Esophagus muscularis mucosa (tissue), 4 donors: ENCODE measurements at regions not wholly inside any gene's neighbourhood (a gene's known extent, or its start where the extent isn't known, plus 50 kb on each side); places are given as distances from the start of the nearest gene placed in this dataset.

ENCODE experiments used
- DNase-seq: peaks from one replicate; pipeline ENCODE4 v3.0.0-alpha.2; 2017; ENCODE audit errors: extremely low spot score
- H3K27ac ChIP-seq, 4 donors: fragments of 200-600 bp; sonication (generic); replicated peaks in 1 of 4; 1 replicate in 3 of 4; 2 replicates in 1 of 4; pipeline ENCODE4 v1.5.1; 2016 to 2019; ENCODE audit warnings: mild to moderate bottlenecking in 1 of 4
- H3K27me3 ChIP-seq, 4 donors: fragments of 200-600 bp; sonication (generic); one replicate each; pipeline versions ENCODE4 v1.5.1 to v1.6.0; 2016 to 2019
- H3K36me3 ChIP-seq, 4 donors: fragments of 200-600 bp; sonication (generic); one replicate each; pipeline ENCODE4 v1.5.1; 2016 to 2019
- H3K4me1 ChIP-seq, 4 donors: fragments of 200-600 bp; sonication (generic); one replicate each; pipeline ENCODE4 v1.5.1; 2016 to 2019
- H3K4me3 ChIP-seq, 4 donors: fragments of 200-600 bp; sonication (generic); 1 replicate in 2 of 4; 2 replicates in 2 of 4; pipeline ENCODE4 v1.5.1; 2016 to 2019; ENCODE audit warnings: mild to moderate bottlenecking in 4 of 4, moderate library complexity in 1 of 4
- H3K9me3 ChIP-seq, 4 donors: fragments of 200-600 bp; sonication (generic); 1 replicate in 3 of 4; 2 replicates in 1 of 4; pipeline ENCODE4 v1.5.1; 2016 to 2019
- EP300 ChIP-seq: sonication (generic); formaldehyde crosslinking; IDR thresholded peaks from one replicate; pipeline ENCODE4 v1.6.1; 2017; ENCODE audit warnings: antibody characterized with exemption
- POLR2A ChIP-seq: fragments of 450-650 bp; IDR thresholded peaks from one replicate; pipeline ENCODE4 v1.6.1; 2017; ENCODE audit warnings: antibody characterized with exemption, moderate library complexity, mild to moderate bottlenecking, low read depth
- POLR2AphosphoS5 ChIP-seq, 2 donors: sonication (generic); formaldehyde crosslinking; IDR thresholded peaks; one replicate each; pipeline ENCODE4 v1.6.1; 2017; ENCODE audit warnings: antibody characterized with exemption in 2 of 2
- WGBS: methylation state at CpG from one replicate; pipeline ENCODE4 v1.1.5; 2018; 5-methylcytosine and 5-hydroxymethylcytosine counted together
- intact Hi-C: fragments of 100-400 bp; cut with DNase I; formaldehyde crosslinking; loops from one replicate; pipeline ENCODE4 v1.15.1; 2023
- TF ChIP-seq, protein P1 (sequence below), 3 experiments: fragments of 200-600 bp in 2 of 3; fragments of 450-650 bp in 1 of 3; sonication (generic) in 2 of 3; IDR thresholded peaks; one replicate each; pipeline ENCODE4 v1.5.1; 2017 to 2019; ENCODE audit warnings: antibody characterized with exemption in 3 of 3, mild to moderate bottlenecking in 2 of 3, moderate library complexity in 1 of 3

- Histone ChIP-seq H3K4me3 (no peak overlapping the region), H3K27me3 (no peaks in the 10 kb centered on the region), H3K9me3 (no peaks in the 10 kb centered on the region), H3K4me1 (no peaks in the 10 kb centered on the region), H3K27ac (no peak overlapping the region), H3K36me3 (no peaks in the 10 kb centered on the region)
- DNase-seq: no peak
- TF ChIP-seq POLR2AphosphoS5 (IDR thresholded peaks at IDR 0.05): no peak
- TF ChIP-seq, protein P1, sequence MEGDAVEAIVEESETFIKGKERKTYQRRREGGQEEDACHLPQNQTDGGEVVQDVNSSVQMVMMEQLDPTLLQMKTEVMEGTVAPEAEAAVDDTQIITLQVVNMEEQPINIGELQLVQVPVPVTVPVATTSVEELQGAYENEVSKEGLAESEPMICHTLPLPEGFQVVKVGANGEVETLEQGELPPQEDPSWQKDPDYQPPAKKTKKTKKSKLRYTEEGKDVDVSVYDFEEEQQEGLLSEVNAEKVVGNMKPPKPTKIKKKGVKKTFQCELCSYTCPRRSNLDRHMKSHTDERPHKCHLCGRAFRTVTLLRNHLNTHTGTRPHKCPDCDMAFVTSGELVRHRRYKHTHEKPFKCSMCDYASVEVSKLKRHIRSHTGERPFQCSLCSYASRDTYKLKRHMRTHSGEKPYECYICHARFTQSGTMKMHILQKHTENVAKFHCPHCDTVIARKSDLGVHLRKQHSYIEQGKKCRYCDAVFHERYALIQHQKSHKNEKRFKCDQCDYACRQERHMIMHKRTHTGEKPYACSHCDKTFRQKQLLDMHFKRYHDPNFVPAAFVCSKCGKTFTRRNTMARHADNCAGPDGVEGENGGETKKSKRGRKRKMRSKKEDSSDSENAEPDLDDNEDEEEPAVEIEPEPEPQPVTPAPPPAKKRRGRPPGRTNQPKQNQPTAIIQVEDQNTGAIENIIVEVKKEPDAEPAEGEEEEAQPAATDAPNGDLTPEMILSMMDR (IDR thresholded peaks at IDR 0.05): no peak
- no peak for TF ChIP-seq POLR2A
- no peak for TF ChIP-seq EP300
- 82% methylated on average over 4 of the region's 4 CpGs for WGBS
- intact Hi-C loops: no loop called here
Observed at GRCh38 chr4:19126903-19127302, 1105.3 kb upstream of the LCORL start.

DNA sequence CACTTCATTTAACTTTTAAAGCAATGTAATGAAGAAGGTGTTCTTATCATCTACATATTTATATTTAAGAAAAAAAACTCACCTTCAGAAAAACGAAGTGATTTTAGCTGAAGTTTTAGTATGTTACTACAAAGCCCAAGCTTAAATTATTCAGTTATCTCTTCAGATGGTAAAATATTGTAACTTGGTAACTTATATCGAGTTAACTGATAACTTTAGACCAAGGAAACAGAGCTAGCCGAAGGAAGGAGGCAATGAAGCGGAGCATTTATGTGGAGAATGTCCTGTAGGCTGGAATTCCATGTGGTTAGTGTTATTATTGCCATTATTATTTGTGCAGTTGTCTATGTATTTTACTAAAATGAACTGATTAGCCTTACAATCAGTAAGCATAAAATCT, 1102.1 kb upstream of the LCORL start:
- Histone ChIP-seq H3K36me3 (no peaks in the 10 kb centered on the region), H3K9me3 (no peaks in the 10 kb centered on the region), H3K27me3 (no peaks in the 10 kb centered on the region), H3K4me1 (no peaks in the 10 kb centered on the region), H3K27ac (no peak overlapping the region), H3K4me3 (no peak overlapping the region)
- 90% methylated on average over 4 of the region's 4 CpGs for WGBS
- intact Hi-C loops: no loop called here
- TF ChIP-seq, protein P1 (IDR thresholded peaks at IDR 0.05): no peak
- TF ChIP-seq POLR2A: no peak
- no peak for TF ChIP-seq POLR2AphosphoS5 (IDR thresholded peaks at IDR 0.05)
- no peak for TF ChIP-seq EP300
- no peak for DNase-seq

DNA sequence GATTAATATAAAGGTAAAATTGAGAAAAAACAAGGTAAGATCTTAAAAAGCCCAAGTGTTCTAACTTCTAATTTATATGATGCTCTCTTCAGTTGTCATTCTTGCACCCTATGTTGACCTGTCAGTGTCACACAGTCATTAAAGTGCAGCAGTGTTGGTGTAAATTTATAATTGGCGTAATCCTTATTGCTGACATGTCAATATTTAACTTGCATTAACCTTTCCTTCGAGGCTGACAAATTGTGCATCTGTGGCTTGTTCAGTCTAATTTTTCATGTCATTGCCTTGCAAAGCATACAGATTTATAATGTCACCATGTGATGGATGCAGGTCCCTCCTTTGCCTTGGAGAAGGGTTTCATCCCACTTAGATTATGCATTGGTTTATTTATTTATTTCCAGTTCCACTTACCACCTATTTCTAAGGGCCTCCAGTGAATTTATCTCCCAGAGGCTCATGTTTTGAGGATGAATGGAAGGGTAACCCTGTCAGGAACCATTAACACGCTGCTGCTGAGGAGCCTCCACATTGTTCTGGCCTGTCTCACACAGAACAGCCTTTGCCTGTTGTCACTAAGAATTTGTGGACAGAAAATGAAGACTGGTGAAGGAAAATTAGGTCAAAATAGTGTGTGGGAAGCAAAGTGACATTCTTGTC, 1098.5 kb upstream of the LCORL start:
- H3K36me3 ChIP-seq: no peaks in the 10 kb centered on the region
- no peak overlapping the region for H3K27ac ChIP-seq
- DNase-seq: no peak
- intact Hi-C loops: no loop called here
- WGBS: 64% methylated on average over 3 of the region's 3 CpGs
- H3K4me1 ChIP-seq: no peaks in the 10 kb centered on the region
- no peak overlapping the region for H3K4me3 ChIP-seq
- TF ChIP-seq, protein P1 (IDR thresholded peaks at IDR 0.05): no peak
- no peak for TF ChIP-seq POLR2A
- H3K9me3 ChIP-seq: no peaks in the 10 kb centered on the region
- H3K27me3 ChIP-seq: no peaks in the 10 kb centered on the region

DNA sequence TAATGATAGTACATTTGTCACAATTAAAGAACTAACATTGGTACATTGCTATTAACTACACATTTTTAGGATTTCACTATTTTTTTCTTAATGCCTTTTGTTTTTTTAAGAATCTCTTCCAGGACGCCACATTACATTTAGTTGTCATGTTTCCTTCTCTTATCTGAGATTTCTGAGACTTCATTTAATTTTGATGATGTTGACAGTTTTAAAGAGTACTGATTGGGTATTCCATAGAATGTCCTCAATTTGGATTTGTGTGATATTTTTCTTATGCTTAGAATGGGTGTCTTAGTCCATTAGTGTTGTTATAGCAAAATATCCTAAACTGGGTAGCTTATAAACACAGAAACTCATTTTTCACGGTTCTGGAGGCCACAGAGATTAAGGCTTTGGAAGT, 1095.5 kb upstream of the LCORL start:
- Histone ChIP-seq H3K27ac (no peak overlapping the region), H3K9me3 (no peaks in the 10 kb centered on the region), H3K4me1 (no peaks in the 10 kb centered on the region), H3K27me3 (no peaks in the 10 kb centered on the region), H3K4me3 (no peak overlapping the region), H3K36me3 (no peaks in the 10 kb centered on the region)
- intact Hi-C loops: no loop called here
- DNase-seq: no peak
- 72% methylated on average over 2 of the region's 2 CpGs for whole genome bisulfite sequencing
- TF ChIP-seq EP300: no peak
- TF ChIP-seq, protein P1 (IDR thresholded peaks at IDR 0.05): no peak
- no peak for TF ChIP-seq POLR2AphosphoS5 (IDR thresholded peaks at IDR 0.05)
- TF ChIP-seq POLR2A: no peak

DNA sequence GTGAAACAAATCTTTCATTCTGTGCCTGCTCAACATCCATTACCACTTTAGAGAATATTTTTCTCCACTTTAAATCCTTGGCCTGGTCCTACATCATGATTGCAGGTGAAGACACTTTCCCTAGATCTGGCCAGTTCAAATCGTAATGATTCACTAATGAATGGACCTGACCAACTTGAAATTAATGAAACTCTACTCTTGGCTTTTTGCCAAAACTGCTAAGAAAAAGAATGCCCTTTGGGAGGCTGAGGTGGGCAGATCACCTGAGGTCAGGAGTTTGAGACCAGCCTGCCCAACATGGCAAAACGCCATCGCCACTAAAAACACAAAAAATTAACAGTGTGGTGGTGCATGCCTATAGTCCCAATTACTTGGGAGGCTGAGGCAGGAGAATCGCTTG, 1082.6 kb upstream of the LCORL start:
- no peaks in the 10 kb centered on the region for H3K9me3 ChIP-seq
- 84% methylated on average over 4 of the region's 4 CpGs for WGBS

More for the DNA sequence above, 1082.6 kb upstream of the LCORL start:
- TF ChIP-seq, protein P1 (IDR thresholded peaks at IDR 0.05): no peak
- no peak for TF ChIP-seq POLR2AphosphoS5 (IDR thresholded peaks at IDR 0.05)
- TF ChIP-seq POLR2A: no peak
- no peak for TF ChIP-seq EP300
- H3K4me1 ChIP-seq: no peaks in the 10 kb centered on the region
- H3K36me3 ChIP-seq: no peaks in the 10 kb centered on the region
- no peak overlapping the region for H3K27ac ChIP-seq
- DNase-seq: no peak
- no peak overlapping the region for H3K4me3 ChIP-seq
- intact Hi-C loops: no loop called here
- H3K27me3 ChIP-seq: no peaks in the 10 kb centered on the region
